ENCODE measurements at regions not wholly inside any gene's neighbourhood (a gene's known extent, or its start where the extent isn't known, plus 50 kb on each side); places are given as distances from the start of the nearest gene placed in this dataset.

DNA sequence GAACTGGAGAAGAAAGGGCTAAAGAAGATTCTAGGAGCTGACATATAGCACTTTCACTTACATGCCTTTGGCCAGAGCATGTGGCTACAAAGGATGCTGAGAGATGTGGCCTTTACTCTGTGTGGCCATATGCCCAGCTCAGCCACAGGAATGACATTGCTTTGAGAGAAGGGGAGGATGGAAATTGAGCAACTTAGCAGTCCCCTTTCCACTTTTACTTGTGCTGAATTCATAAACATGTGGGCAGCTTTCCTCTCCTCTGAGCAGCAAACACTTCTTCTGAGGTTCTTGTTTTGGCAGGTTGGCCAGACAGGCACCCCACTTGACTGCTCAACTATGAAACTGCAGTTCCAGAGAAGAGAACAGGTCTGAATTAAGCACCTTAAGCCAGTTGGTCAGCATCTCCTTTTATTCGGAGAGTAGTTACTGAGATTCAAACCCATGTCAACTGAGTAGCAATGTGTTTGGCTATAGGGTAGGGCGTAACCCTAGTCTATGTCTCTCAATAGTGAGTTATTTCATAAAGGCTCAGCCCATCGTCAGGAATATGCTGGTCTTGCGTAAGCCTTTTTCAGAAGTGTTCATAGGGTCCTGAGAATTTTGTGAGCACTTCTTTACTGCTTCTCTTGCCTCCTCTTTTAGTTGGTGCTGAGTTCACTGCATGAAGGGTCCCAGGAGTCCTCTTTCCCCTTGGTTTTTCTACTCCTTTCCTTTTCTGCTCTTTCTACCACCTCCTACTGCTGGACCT is 134.5 kb downstream of the PALM2AKAP2 start:
- no peak for DNase-seq

DNA sequence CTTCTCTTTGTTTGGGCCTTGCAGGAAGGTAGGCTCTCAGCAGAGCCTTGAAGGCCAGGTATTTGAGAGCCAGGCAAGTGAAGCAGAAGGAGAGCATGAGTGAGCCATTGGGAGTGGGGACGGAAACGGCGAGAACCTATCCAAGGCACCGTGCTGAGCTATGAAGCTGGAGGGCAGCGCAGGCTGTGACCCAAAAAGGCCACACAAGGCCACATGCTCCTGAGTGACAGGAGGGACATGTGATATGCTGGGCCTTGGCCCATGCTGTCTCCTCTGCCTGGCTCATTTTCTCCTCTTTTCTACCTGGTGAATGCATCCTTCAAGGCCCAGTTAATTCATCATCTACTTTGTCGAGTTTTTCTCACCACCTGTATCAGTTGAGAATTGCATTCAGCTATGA is 136.3 kb downstream of the PALM2AKAP2 start:
- DNase-seq: no peak

DNA sequence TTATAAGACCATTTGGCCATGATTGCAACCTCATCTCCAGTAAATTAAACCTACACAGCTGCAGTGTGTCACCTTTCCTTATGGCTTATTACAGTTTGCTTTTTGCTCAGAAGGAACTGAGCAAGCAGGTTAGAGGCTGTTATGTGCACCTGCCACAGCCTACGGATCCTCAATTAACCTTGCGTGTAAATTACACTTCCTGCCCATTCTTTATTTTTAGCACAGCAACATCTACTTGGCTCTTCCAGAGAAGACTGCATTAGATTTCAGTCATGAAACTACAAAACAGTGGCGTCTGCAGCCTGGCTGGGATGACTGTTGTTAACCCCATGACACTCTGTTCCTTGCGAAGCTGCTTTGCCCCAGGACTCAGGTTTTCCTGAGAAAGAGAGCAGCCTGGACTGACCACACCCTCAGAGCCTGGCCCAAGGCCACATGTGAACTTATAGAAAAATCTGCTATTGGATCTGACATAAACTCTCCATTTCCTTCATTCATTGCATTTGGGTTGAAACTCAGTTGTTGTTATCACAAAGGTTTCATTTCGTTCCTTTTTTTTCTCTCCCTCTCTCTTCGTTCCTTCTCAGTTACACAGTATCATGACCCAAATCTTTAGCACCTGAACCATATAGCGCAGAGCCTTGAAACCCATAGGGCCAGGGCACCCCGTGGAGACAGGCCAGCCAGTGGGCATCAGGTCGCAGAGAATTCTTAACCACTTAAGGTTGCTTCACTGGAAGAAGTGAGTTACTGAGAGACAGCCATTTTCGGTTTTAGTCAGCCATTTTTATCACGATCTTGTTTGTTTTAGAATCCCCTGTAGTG is 138.6 kb downstream of the PALM2AKAP2 start:
- DNase-seq: peak; percentile 77

DNA sequence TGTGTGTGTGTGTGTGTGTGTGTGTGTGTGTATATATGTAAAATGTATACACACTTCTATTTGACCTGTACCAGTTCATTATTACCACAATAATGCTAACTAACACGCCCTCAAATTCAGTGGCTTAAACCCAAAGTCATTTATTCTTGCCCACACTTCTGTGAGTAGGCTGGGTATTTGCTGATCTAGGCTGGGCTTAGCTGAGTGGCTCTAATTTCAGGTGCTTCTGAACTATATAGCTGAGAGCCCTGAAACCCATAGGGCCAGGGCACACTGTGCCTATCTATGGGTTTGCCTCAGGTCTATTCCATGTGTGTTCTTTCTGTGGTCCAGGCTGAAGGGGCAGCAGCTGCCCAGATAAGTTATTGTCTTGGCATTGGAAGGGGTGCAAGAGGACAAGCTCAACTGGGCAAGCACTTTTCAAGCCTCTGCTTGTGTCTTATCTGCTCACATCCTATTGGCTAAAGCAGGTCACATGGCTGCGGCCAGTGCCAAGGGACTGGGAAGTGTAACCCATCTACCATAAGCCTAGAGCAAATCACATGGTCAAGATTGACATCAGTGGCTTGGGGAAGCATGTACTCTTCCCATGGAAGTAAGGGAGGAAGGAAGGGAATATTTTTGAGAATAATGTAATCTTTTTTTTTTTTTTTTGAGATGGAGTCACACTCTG is 139.9 kb downstream of the PALM2AKAP2 start:
- DNase-seq: no peak

DNA sequence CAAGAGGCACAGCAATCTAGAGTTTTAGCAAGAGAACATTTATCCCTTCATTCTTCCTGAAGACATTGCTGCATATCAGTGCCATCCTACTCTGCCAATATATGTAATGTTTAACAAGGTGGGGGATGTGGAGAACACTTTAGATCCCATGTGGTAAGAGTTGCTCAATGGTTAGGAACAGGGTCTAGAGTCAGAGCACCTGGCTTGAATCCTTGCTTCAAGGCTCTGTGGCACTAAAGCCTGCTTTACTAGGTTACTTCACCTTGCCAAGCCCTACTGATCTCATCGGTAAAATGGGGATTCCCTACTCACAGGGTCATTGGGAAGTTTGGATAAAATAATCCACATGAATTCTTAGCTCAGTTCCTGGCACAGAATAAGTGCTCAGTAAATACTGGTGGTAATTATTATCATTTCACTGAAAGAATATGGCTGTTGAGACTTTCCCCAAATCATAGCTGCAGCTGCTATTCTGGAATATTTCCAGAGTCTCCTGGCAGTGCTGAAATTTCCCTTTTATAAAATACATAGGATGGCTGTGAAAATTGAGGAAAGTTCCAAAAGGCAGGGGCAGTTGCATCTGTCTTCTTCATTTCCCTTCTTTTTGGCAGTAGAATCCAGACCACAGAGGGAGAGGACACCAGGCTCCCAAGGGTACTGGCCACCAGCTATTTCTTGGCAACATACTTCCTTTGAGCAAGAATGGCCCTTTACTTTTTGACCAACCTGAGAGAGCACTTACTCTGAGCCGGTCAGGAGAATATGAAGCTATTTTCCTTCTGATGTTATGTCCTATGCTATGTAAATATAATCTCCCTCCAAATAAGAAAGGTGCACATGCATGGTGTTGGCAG is 142.8 kb downstream of the PALM2AKAP2 start:
- no peak for DNase-seq

DNA sequence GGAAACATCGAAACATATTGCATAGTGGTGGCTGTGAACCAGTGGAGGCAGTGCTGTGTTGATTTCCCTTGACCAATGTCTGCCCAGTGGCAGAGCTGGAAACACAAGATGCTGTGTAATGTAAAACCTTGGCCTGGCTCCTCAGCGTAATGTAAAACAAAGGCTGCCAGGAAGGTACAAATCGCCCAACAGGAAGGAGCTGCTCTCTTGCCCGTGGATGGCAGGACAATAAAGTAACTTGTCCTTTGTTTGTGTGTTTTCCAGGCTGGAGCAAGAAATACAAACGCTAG is 143.4 kb downstream of the PALM2AKAP2 start:
- no peak for DNase-seq

DNA sequence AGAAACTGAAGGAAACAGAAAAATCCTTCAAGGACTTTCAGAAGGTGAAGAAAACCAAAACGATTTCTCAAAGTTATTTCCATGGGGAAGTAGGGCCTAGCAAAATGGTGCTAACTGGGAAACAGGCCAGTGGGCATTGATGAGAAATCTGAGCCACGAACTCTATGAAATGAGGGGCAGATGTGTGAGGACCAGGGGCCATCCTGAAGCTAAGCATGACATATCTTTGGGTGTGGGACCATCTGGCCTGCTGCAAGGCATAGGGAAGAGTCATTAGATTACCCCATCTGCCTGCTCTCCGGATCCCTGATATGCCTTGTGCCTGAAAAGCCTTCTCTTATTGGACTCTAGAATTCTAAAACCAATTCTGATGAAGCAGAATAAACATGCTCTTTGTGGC is 143.8 kb downstream of the PALM2AKAP2 start:
- DNase-seq: no peak

DNA sequence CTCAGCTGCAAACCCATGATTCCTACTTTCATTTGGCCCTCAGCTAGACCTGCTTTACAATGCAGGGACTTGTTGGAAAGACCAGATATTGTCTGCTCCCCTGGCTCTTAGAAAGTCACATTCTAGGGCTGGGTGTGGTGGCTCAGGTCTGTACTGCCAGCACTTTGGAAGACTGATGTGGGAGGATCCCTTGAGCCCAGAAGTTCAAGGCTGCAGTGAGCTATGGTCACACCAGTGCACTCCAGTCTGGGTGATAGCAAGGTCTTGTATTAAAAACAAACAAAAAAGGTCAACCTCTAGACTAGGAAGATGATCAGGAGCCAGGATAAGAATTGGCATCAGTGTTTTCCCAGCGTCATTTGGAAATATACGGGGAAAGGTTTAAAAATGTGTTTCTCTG is 145.8 kb downstream of the PALM2AKAP2 start:
- no peak for DNase-seq

DNA sequence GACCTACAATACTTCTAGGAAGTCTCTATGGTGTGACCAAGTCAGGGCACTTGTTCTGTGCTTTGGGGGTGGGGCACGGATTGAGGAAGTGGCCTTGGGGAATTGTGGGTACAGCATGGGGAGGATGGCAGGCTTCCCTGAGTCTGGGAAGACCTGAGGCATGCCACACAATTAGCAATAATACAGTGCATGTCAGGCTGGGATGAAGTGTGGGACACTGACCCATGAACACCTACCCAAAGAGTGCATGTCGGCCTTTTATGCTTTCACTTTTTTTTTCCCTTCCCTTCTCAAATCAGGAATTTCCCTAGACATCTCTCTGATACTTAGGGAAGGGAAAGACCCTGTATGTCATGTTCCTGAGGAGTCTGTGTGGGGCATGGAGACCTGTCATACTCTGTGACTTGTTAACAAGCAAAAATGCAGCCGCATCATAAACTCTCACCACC is 146.4 kb downstream of the PALM2AKAP2 start:
- DNase-seq: no peak

DNA sequence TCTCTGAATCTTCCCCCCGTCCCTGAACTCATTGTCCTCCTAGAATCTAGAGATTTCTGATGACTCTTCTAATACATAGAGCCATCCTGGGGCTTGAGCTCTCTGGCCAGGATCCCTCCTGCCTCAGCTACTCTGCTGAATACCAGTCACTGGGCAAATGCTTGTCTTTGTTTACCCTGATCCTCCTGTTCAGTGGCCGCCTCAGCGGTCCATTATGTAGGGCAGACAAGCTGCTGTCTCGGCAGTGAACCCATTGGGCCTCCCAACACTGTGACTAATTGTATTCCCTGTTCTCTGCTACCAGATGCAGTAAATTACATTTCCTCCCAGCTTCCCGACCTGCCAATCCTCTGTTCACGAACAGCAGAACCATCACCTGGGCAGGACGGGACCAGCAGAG is 151.6 kb downstream of the PALM2AKAP2 start:
- DNase-seq: no peak

DNA sequence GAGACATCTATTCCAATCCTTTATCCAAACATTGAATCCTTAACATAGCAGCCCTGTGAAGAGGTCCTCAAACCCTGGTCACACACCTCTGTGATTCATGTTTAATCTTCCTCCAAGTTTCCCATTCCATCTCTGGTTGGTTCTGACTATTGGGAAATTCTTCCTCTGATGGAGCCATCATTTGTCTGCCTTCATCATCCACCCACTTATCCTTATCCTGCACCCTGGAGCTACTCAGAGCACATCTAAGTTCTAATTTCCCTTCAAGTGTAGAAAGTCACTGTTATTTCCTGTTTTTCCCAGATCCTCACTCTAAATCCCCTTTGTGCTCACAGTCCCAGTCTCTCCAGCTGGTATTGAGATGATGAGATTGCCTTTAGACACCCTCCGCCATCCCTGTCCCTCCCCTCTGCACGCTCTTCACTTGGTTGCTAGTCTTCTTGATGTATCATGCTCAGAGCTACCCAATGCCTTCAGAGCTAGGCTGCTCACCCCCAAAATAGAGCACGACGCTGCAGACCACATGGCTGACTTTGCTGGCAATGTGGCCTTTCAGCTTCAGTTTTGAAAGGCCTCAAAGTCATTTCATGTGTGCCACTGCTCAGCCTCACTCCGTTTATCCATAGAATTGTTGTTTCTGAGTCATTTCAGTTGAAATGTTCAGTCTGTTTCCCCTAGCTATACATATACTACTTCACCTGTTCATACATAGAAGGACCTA is 154.3 kb downstream of the PALM2AKAP2 start:
- no peak for DNase-seq

DNA sequence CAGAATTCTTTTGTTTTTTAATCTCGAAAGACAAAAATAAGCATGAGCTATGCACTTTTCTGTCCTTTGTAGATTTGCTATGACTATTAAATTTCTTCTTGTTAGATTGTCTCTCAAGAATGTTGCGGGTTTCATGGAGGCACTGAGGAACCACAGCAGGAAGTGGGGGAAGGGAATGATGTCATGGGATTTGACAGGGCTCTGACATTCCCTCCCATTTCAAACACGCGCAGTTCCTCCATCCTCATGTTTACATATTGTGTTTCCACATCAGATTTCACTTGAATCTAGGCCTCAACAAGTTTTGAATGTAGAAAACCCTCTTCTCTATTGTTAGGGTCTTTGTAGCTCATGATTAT is 154.8 kb downstream of the PALM2AKAP2 start:
- no peak for DNase-seq

DNA sequence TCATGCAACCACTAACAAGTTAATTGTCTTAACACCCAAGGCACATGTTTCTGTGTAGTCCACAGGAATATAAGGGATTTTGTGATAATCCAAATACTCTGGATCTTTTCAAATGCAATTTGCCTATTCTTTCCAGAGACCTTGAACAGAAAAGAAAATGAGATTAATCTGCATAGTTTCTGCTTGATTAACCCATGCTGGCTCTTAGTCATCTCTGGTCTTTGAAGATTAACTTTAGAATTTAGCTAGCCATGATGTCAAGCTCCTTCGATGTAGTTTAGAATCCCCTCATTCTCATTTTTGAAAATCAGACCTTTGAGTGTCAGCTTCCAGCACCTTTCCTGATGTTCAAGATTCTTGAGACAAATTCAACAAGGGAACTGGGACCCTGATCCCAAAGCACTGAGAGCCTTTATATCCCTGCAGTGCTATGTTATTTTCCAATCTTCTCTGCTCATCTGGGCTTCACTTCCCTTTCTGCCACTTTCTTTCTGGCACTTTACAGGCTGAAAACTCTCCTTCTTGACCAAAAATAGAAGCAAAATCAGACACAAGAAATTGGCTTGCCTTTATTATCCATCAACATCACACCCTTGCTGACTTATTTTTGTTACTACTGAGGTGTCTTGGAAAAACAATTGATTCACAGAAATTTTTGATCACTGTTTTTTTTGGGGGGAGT is 155.5 kb downstream of the PALM2AKAP2 start:
- DNase-seq: no peak

DNA sequence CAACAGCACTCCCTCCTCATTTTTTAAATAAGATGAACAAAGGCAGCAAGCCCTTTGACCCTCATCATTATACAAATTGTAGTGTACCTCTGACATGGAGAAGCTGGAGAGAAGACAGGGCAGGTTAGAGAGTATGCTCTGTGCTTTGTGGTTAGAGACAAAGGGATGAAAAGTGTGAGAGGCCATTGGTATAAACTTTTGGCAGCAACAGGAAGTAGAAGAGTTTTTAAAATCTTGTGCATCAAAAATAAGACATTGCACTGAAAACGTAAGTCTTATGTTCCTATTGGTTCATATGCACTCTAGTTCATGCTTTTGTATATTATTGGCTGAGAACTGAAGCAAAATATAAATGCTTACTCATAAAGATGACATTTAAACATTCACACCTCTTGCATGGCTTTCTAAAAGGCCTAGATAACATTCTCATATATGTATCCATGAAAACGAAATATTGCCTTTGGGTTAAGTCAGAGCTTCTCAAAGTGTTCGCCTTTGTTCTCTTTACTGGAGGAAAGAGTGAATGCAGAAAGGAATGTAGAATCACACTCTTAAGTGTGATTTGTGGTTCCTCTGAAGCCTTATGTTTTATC is 158.0 kb downstream of the PALM2AKAP2 start:
- DNase-seq: no peak

DNA sequence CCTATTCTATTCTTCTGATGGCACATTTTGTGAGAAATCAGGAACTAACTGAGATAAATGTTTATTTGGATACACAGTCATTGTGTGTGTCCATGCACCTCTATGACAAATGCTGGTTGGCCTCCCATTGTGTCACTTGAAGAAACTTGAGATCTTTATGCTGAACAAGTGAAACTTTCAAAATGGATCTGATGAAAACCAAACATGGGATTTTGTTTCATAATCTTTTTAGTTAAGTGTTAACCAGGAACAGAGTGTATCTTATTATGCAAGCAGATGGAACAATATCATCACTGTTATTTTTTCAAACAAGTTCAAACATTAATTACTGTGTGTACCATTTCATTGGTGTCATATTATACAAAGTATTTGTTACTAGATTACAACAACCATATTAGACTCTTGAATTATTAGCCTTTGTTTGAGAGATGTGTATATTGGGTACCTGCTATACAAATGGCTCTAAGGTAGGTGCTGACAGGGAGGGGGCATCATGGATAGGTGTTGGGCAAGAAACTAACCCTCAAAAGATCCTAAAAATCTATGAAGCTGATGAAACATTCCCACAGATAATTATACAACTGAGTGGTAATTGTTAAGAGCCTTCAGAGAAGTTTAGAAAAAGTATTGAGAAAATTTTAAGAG is 159.8 kb downstream of the PALM2AKAP2 start:
- no peak for DNase-seq

DNA sequence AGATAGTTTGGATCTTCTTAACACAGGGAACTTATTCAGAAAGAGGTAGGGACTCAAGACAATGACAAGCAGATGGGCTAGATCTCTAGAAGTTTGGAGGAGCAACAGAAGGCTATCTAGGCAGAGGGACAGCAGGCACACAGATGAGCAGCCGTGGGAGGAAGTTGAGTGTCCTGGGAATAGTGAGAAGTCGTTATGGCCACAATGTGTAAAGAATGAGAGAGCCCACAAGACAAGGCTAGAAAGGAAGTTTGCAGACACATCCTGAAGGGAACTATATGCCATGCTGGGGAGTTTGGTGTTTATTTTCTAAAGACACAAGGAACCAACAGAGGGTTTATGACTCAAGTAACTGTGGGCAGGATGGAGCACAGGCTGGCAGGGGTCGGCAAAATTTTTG is 160.6 kb downstream of the PALM2AKAP2 start:
- DNase-seq: no peak

DNA sequence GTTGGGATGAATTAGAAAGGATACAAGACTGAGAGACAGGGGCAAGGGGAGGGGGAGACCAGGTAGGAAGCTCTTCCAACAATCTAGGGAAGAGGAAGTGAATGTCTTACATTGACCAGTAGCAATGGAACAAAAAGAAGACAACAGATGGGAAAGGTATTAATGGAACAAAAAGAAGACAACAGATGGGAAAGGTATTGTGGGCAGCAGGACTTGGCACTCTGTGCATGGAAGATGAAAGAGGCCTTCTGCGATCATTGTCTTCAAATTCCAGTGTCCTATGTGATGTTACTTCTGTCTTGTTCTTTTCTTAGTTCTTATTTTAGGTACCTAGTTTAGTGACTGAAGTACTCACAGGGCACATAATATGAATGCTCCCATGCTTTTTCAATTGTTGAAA is 161.8 kb downstream of the PALM2AKAP2 start:
- no peak for DNase-seq

DNA sequence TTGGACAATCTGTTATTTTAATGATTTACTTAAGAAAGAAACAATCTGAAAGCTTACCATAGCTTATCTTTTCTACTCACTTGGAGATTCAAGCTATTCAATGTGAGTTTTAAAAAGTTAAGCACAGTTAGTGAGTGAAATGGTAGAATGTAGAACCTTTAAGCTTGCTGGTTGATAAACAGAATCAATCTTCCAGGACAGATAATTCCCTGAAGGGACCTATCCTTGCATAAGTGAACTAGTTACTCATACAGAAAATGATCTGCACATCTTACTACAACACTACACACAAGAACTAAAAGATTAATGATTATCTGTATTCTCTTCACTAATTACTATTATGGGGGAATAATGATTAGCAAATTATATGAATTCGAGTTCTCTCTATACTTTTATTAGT is 165.6 kb downstream of the PALM2AKAP2 start:
- no peak for DNase-seq

DNA sequence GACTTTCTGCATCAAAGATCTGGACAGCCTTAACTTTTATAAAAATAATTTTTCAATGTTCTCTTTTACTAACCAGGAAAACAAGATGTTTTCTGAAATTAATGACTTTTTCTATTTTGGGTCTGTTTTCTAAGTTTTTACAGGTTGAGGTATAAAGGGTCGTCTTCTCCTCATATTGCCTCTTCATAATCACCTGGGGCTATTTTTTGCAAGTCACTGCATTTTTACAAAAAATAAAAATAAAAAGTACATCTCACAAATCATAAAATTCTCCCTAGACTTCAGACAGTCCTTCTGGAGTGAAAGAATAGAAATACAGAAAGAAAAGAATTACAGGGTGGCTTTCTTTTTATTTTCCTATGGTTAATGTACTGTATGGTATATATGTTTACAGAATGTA is 168.5 kb downstream of the PALM2AKAP2 start:
- DNase-seq: no peak

DNA sequence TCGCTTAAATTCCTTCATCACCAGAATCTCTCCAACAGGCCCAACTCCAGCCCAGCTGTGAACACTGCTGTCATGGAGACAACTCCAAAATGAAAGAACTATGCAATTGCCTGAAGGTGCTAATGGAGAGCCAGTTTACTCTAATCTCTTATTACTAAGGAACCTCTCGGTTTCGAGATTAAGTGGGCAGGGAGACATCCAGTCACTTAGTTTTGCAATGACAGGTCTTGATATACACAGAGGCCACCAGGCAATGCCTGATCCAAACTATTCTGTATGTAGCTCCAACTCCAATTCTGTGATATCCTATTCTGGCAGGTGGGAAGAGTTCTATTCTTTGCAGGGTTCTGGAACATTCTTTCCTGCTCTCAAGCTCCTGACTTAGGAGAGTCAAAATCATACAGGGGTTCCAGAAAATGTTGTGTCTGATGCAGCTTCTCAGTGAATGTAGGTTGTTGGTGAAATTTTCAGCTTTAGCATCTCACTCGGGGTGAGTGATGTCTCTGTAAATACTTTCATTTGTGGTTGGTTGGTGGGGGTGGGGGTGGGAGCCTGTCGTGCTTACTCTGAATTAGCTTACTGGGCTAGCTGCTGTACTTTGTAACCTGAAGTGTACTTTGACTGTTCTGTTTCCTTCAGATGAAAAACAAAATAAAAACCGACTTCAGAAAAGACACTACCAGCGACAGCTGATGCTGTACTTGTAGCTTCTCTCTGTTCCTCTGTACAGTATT is 170.9 kb downstream of the PALM2AKAP2 start:
- DNase-seq: no peak
